ENCODE measurements at regions not wholly inside any gene's neighbourhood (a gene's known extent, or its start where the extent isn't known, plus 50 kb on each side); places are given as distances from the start of the nearest gene placed in this dataset.

DNA sequence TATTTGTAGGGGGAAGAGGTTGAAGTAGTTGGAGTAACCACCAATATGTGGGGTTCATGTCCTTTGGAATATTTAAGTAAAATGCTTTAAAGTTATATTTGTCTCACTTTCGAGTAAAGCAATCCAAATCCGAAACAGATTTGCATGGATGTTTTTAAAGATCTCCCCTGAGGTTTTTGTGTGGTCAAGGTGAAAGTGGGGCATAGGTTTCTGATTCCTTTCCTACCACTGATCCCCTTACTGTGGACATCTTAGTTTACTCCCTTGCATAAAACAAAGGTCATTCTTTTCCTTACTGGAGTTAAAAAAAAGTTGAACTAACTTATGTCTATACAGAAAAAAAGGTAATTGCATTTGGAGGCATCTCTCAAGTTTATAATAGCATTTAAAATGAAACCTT is 71.9 kb upstream of the PHOX2B start:
- no peaks in the 10 kb centered on the region for H3K9me3 ChIP-seq (ENCODE audit: control insufficient read depth in 1 of 2, insufficient read depth in 1 of 2, low read depth in 1 of 2, low read length in 2 of 2)
- no peak overlapping the region for H3K9ac ChIP-seq (ENCODE audit: low read length)
- TF ChIP-seq SIN3A (IDR thresholded peaks at IDR 0.05; ENCODE audit: low read depth) (no peak), JUND (IDR thresholded peaks at IDR 0.05) (no peak), YY1 (IDR thresholded peaks at IDR 0.05; ENCODE audit: extremely low read depth, insufficient replicate concordance, low read depth, low read length) (no peak), EZH2 (IDR thresholded peaks at IDR 0.05) (no peak)
- TF ChIP-seq, protein P1, sequence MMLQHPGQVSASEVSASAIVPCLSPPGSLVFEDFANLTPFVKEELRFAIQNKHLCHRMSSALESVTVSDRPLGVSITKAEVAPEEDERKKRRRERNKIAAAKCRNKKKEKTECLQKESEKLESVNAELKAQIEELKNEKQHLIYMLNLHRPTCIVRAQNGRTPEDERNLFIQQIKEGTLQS (IDR thresholded peaks at IDR 0.05), result no peak
- ChIA-PET POLR2A (no interaction called here), RAD21 (ENCODE audit: low non-redundant PET in 1 of 2, low total read pairs in 2 of 2, uncharacterized antibody in 2 of 2, unreplicated experiment in 2 of 2) (no interaction called here), CTCF (no interaction called here)
- no peaks in the 10 kb centered on the region for H3K4me1 ChIP-seq (ENCODE audit: control insufficient read depth in 1 of 2, insufficient read depth in 2 of 2, low read length in 2 of 2)
- intact Hi-C loops (cut with micrococcal nuclease), result no loop called here
- DNase-seq (ENCODE audit: low read depth, low spot score), result no peak
- H3K4me3 ChIP-seq (replicated peaks in 1 of 2; ENCODE audit: low read depth in 1 of 2, low read length in 2 of 2), result no peak overlapping the region
- no peak overlapping the region for H3K27ac ChIP-seq (ENCODE audit: low read depth, low read length)
- no peak overlapping the region for H2AFZ ChIP-seq (ENCODE audit: low read depth, low read length, poor library complexity, severe bottlenecking)
- ATAC-seq, result no peak
- no peaks in the 10 kb centered on the region for H3K9me2 ChIP-seq (ENCODE audit: insufficient read depth)
- no TSS peak for BruUV-seq (replicated peaks)
- H3K4me2 ChIP-seq (ENCODE audit: low read length), result no peak overlapping the region
- no peaks in the 10 kb centered on the region for H4K20me1 ChIP-seq (ENCODE audit: insufficient read depth)
- no peaks in the 10 kb centered on the region for H3K79me2 ChIP-seq (ENCODE audit: insufficient read depth, low read length)
- no peaks in the 10 kb centered on the region for H3K36me3 ChIP-seq (ENCODE audit: control insufficient read depth in 1 of 2, insufficient read depth in 2 of 2, low read length in 2 of 2)
- H3K27me3 ChIP-seq (ENCODE audit: insufficient read depth, low read length), result peaks cover 82% of the 10 kb centered on the region

DNA sequence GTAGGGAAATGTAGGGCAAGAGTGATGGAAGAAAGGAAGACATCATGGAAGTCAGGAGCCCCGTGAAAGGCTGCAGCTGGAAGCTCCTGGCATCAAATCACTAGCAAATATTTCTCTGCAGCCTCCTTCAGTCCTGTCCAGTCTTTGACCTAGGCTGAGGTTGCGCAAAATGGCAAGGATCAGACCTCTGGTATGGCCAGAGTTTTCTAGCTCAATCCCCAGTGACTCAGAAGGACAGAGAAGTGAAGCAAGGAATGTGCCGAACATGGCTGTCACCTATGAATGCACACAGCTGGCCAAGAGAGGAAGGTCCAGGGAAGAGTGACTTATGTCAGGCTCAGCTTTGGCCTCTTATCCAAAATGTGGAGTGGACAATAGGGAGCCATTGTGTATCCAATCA is 71.1 kb upstream of the PHOX2B start:
- no peak overlapping the region for H3K4me2 ChIP-seq (ENCODE audit: low read length)
- POLR2A ChIA-PET, result no interaction called here
- no peaks in the 10 kb centered on the region for H3K36me3 ChIP-seq (ENCODE audit: control insufficient read depth in 1 of 2, insufficient read depth in 2 of 2, low read length in 2 of 2)
- no peaks in the 10 kb centered on the region for H3K79me2 ChIP-seq (ENCODE audit: insufficient read depth, low read length)
- DNase-seq (ENCODE audit: low read depth, low spot score), result no peak
- H3K4me3 ChIP-seq (replicated peaks in 1 of 2; ENCODE audit: low read depth in 1 of 2, low read length in 2 of 2), result no peak overlapping the region
- no peak for ATAC-seq
- H3K9me2 ChIP-seq (ENCODE audit: insufficient read depth), result no peaks in the 10 kb centered on the region
- H3K9me3 ChIP-seq (ENCODE audit: control insufficient read depth in 1 of 2, insufficient read depth in 1 of 2, low read depth in 1 of 2, low read length in 2 of 2), result no peaks in the 10 kb centered on the region
- no peaks in the 10 kb centered on the region for H3K4me1 ChIP-seq (ENCODE audit: control insufficient read depth in 1 of 2, insufficient read depth in 2 of 2, low read length in 2 of 2)
- no peak overlapping the region for H2AFZ ChIP-seq (ENCODE audit: low read depth, low read length, poor library complexity, severe bottlenecking)
- intact Hi-C loops (cut with micrococcal nuclease), result no loop called here
- no TSS peak for BruUV-seq (replicated peaks)
- no peaks in the 10 kb centered on the region for H4K20me1 ChIP-seq (ENCODE audit: insufficient read depth)
- CTCF ChIA-PET, result no interaction called here
- TF ChIP-seq ZFX (IDR thresholded peaks at IDR 0.05) (no peak), FOSL1 (IDR thresholded peaks at IDR 0.05; ENCODE audit: low read depth) (no peak), JUND (IDR thresholded peaks at IDR 0.05) (no peak), CBX3 (IDR thresholded peaks at IDR 0.05; ENCODE audit: low read depth) (no peak), SP1 (IDR thresholded peaks at IDR 0.05; ENCODE audit: low read depth) (no peak), SIN3A (IDR thresholded peaks at IDR 0.05; ENCODE audit: low read depth) (no peak), ELF1 (IDR thresholded peaks at IDR 0.05; ENCODE audit: borderline replicate concordance, low read depth) (no peak), ZNF274 (IDR thresholded peaks at IDR 0.05; ENCODE audit: low read depth, low read length) (no peak)
- TF ChIP-seq, protein P2, sequence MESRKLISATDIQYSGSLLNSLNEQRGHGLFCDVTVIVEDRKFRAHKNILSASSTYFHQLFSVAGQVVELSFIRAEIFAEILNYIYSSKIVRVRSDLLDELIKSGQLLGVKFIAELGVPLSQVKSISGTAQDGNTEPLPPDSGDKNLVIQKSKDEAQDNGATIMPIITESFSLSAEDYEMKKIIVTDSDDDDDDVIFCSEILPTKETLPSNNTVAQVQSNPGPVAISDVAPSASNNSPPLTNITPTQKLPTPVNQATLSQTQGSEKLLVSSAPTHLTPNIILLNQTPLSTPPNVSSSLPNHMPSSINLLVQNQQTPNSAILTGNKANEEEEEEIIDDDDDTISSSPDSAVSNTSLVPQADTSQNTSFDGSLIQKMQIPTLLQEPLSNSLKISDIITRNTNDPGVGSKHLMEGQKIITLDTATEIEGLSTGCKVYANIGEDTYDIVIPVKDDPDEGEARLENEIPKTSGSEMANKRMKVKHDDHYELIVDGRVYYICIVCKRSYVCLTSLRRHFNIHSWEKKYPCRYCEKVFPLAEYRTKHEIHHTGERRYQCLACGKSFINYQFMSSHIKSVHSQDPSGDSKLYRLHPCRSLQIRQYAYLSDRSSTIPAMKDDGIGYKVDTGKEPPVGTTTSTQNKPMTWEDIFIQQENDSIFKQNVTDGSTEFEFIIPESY (IDR thresholded peaks at IDR 0.05; ENCODE audit: extremely low read depth, insufficient replicate concordance, low read length), result no peak
- TF ChIP-seq, protein P3, sequence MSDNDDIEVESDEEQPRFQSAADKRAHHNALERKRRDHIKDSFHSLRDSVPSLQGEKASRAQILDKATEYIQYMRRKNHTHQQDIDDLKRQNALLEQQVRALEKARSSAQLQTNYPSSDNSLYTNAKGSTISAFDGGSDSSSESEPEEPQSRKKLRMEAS (IDR thresholded peaks at IDR 0.05), result no peak
- TF ChIP-seq, protein P1 (IDR thresholded peaks at IDR 0.05), result no peak
- TF ChIP-seq, protein P4, sequence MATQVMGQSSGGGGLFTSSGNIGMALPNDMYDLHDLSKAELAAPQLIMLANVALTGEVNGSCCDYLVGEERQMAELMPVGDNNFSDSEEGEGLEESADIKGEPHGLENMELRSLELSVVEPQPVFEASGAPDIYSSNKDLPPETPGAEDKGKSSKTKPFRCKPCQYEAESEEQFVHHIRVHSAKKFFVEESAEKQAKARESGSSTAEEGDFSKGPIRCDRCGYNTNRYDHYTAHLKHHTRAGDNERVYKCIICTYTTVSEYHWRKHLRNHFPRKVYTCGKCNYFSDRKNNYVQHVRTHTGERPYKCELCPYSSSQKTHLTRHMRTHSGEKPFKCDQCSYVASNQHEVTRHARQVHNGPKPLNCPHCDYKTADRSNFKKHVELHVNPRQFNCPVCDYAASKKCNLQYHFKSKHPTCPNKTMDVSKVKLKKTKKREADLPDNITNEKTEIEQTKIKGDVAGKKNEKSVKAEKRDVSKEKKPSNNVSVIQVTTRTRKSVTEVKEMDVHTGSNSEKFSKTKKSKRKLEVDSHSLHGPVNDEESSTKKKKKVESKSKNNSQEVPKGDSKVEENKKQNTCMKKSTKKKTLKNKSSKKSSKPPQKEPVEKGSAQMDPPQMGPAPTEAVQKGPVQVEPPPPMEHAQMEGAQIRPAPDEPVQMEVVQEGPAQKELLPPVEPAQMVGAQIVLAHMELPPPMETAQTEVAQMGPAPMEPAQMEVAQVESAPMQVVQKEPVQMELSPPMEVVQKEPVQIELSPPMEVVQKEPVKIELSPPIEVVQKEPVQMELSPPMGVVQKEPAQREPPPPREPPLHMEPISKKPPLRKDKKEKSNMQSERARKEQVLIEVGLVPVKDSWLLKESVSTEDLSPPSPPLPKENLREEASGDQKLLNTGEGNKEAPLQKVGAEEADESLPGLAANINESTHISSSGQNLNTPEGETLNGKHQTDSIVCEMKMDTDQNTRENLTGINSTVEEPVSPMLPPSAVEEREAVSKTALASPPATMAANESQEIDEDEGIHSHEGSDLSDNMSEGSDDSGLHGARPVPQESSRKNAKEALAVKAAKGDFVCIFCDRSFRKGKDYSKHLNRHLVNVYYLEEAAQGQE (IDR thresholded peaks at IDR 0.05; ENCODE audit: low read depth), result no peak
- no peak overlapping the region for H3K9ac ChIP-seq (ENCODE audit: low read length)
- RAD21 ChIA-PET (ENCODE audit: low non-redundant PET in 1 of 2, low total read pairs in 2 of 2, uncharacterized antibody in 2 of 2, unreplicated experiment in 2 of 2), result no interaction called here
- peaks cover 79% of the 10 kb centered on the region for H3K27me3 ChIP-seq (ENCODE audit: insufficient read depth, low read length)
- no peak overlapping the region for H3K27ac ChIP-seq (ENCODE audit: low read depth, low read length)

Measured in HCT116 (cell line).